Tibial nerve (tissue), 4 donors: ENCODE measurements at regions not wholly inside any gene's neighbourhood (a gene's known extent, or its start where the extent isn't known, plus 50 kb on each side); places are given as distances from the start of the nearest gene placed in this dataset.

Experiments used
- DNase-seq, 2 donors: peaks; one replicate each; pipeline ENCODE4 v3.0.0-alpha.2; 2019; ENCODE audit warnings: low spot score in 2 of 2
- H3K27ac ChIP-seq, 4 donors: fragments of 200-600 bp; sonication (generic) in 3 of 4; one replicate each; pipeline ENCODE4 v1.5.1; 2017 to 2019; ENCODE audit warnings: mild to moderate bottlenecking in 1 of 4
- H3K27me3 ChIP-seq, 2 donors: fragments of 200-600 bp; sonication (generic) in 1 of 2; one replicate each; pipeline versions ENCODE4 v1.5.1 to v1.6.0; 2017 to 2019
- H3K36me3 ChIP-seq, 3 donors: fragments of 200-600 bp; sonication (generic); one replicate each; pipeline ENCODE4 v1.5.1; 2018 to 2019
- H3K4me1 ChIP-seq, 4 donors: fragments of 200-600 bp; sonication (generic) in 3 of 4; one replicate each; pipeline ENCODE4 v1.5.1; 2017 to 2019
- H3K4me3 ChIP-seq, 4 donors: fragments of 200-600 bp; sonication (generic) in 3 of 4; one replicate each; pipeline ENCODE4 v1.5.1; 2017 to 2019; ENCODE audit warnings: mild to moderate bottlenecking in 1 of 4, moderate library complexity in 1 of 4
- H3K9me3 ChIP-seq, 4 donors: fragments of 200-600 bp; sonication (generic) in 3 of 4; one replicate each; pipeline ENCODE4 v1.5.1; 2017 to 2019
- CTCF ChIP-seq, 5 experiments: fragments of 200-600 bp in 3 of 5; fragments of 450-650 bp in 2 of 5; sonication (generic) in 3 of 5; IDR thresholded peaks; one replicate each; pipeline ENCODE4 v1.5.1; 2016 to 2019; ENCODE audit warnings: antibody characterized with exemption in 5 of 5, mild to moderate bottlenecking in 3 of 5, moderate library complexity in 2 of 5
- EP300 ChIP-seq, 2 donors: sonication (generic); formaldehyde crosslinking; IDR thresholded peaks; one replicate each; pipeline ENCODE4 v1.6.1; 2017; ENCODE audit warnings: antibody characterized with exemption in 2 of 2, mild to moderate bottlenecking in 1 of 2
- POLR2A ChIP-seq, 2 donors: fragments of 450-650 bp; IDR thresholded peaks; one replicate each; pipeline ENCODE4 v1.6.1; 2017; ENCODE audit warnings: antibody characterized with exemption in 2 of 2, mild to moderate bottlenecking in 2 of 2, moderate library complexity in 2 of 2
- WGBS, 2 donors: methylation state at CpG; one replicate each; pipeline ENCODE4 v1.1.5; 2018; 5-methylcytosine and 5-hydroxymethylcytosine counted together

GRCh38 chr5:99314721-99315120 is 385.9 kb upstream of the CHD1 start:
- TF ChIP-seq CTCF (IDR thresholded peaks at IDR 0.05) (no peak), POLR2A (IDR thresholded peaks at IDR 0.05) (no peak), EP300 (IDR thresholded peaks at IDR 0.05) (no peak)
- H3K4me3 ChIP-seq: no peak overlapping the region
- no peaks in the 10 kb centered on the region for H3K4me1 ChIP-seq
- no peak for DNase-seq
- H3K27ac ChIP-seq: no peak overlapping the region
- no peaks in the 10 kb centered on the region for H3K36me3 ChIP-seq
- no peaks in the 10 kb centered on the region for H3K9me3 ChIP-seq
- WGBS, 2 donors: 58 to 85% methylated on average over 2 of the region's 2 CpGs
- no peaks in the 10 kb centered on the region for H3K27me3 ChIP-seq

GRCh38 chr5:99308131-99308530 is 379.3 kb upstream of the CHD1 start:
- no peak overlapping the region for H3K4me3 ChIP-seq
- H3K9me3 ChIP-seq: no peaks in the 10 kb centered on the region
- H3K4me1 ChIP-seq: no peaks in the 10 kb centered on the region
- TF ChIP-seq CTCF (IDR thresholded peaks at IDR 0.05) (no peak), POLR2A (IDR thresholded peaks at IDR 0.05) (no peak), EP300 (IDR thresholded peaks at IDR 0.05) (no peak)
- H3K36me3 ChIP-seq: no peaks in the 10 kb centered on the region
- no peak for DNase-seq
- WGBS, 2 donors: 47 to 48% methylated on average over 1 of the region's 1 CpG
- no peaks in the 10 kb centered on the region for H3K27me3 ChIP-seq
- H3K27ac ChIP-seq: no peak overlapping the region

- Histone ChIP-seq H3K27ac (no peak overlapping the region), H3K36me3 (no peaks in the 10 kb centered on the region), H3K9me3 (no peaks in the 10 kb centered on the region), H3K4me1 (no peaks in the 10 kb centered on the region), H3K4me3 (no peak overlapping the region), H3K27me3 (no peaks in the 10 kb centered on the region)
- no peak for DNase-seq
- TF ChIP-seq EP300 (IDR thresholded peaks at IDR 0.05) (no peak), POLR2A (IDR thresholded peaks at IDR 0.05) (no peak)
- 66 to 67% methylated on average over 4 of the region's 4 CpGs for WGBS, 2 donors
Observed at GRCh38 chr5:99305045-99305580, 376.3 kb upstream of the CHD1 start.

- H3K9me3 ChIP-seq: no peaks in the 10 kb centered on the region
- H3K4me3 ChIP-seq: no peak overlapping the region
- DNase-seq: no peak
- TF ChIP-seq CTCF (IDR thresholded peaks at IDR 0.05): no peak
- no peak for TF ChIP-seq POLR2A (IDR thresholded peaks at IDR 0.05)
- TF ChIP-seq EP300 (IDR thresholded peaks at IDR 0.05): no peak
- no peaks in the 10 kb centered on the region for H3K4me1 ChIP-seq
- no peaks in the 10 kb centered on the region for H3K36me3 ChIP-seq
- 86 to 92% methylated on average over 1 of the region's 1 CpG for WGBS, 2 donors
- H3K27me3 ChIP-seq: no peaks in the 10 kb centered on the region
- no peak overlapping the region for H3K27ac ChIP-seq
Observed at GRCh38 chr5:99285606-99286005, 356.8 kb upstream of the CHD1 start.

GRCh38 chr5:99275128-99275527 is 346.3 kb upstream of the CHD1 start:
- no peak for TF ChIP-seq POLR2A (IDR thresholded peaks at IDR 0.05)
- no peak for TF ChIP-seq EP300 (IDR thresholded peaks at IDR 0.05)
- Histone ChIP-seq H3K4me3 (no peak overlapping the region), H3K4me1 (no peaks in the 10 kb centered on the region), H3K36me3 (no peaks in the 10 kb centered on the region), H3K9me3 (no peaks in the 10 kb centered on the region), H3K27me3 (no peaks in the 10 kb centered on the region), H3K27ac (no peak overlapping the region)
- WGBS, 2 donors: 85 to 90% methylated on average over 1 of the region's 1 CpG
- DNase-seq: no peak

GRCh38 chr5:99272576-99272975 is 343.8 kb upstream of the CHD1 start:
- WGBS, 2 donors: 48 to 51% methylated on average over 2 of the region's 2 CpGs
- Histone ChIP-seq H3K36me3 (no peaks in the 10 kb centered on the region), H3K9me3 (no peaks in the 10 kb centered on the region), H3K27me3 (no peaks in the 10 kb centered on the region), H3K4me3 (no peak overlapping the region), H3K27ac (no peak overlapping the region), H3K4me1 (no peaks in the 10 kb centered on the region)
- TF ChIP-seq POLR2A (IDR thresholded peaks at IDR 0.05) (no peak), CTCF (IDR thresholded peaks at IDR 0.05) (no peak), EP300 (IDR thresholded peaks at IDR 0.05) (no peak)
- no peak for DNase-seq
